ENCODE measurements at regions not wholly inside any gene's neighbourhood (a gene's known extent, or its start where the extent isn't known, plus 50 kb on each side); places are given as distances from the start of the nearest gene placed in this dataset.

DNA sequence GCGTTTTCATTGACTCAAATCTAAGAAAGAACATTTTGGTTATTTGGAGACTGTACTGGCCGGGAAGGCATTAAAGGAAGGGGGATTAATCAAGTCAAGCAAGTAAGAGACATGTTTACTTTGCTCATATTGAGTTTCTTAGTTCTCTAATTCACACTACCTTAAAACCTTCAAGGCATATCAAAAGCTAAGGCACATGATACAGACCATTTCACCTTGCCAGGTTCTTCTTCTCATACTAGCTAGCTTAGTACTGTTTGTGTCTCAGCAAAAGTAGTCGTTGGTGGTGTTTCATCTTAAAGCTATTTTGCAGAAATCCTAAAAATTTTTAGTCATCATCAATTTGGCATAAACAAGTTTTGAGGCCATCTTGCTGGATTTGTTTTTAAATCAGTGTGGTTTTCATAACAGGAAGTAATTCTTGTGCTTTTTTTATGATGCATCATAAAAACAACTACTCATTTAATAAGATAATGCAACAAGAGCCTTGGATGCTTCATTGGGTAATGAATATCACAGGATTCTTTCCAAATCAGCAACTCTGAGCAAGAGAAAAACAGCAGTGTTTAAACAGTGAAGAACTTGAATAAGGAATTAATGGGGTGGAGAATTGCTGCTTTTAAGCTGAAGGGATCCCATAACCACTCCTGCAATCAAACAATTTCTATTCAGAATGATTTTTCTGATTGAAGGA is 425.3 kb downstream of the EPM2A start:
- Histone ChIP-seq H3K4me3 (no peak overlapping the region), H3K4me1 (peaks cover 7% of the 10 kb centered on the region), H3K36me3 (no peaks in the 10 kb centered on the region), H3K27me3 (no peaks in the 10 kb centered on the region), H3K9me3 (no peaks in the 10 kb centered on the region), H3K27ac (no peak overlapping the region)
- intact Hi-C loops (cut with DNase I), result no loop called here
- TF ChIP-seq, protein P1, sequence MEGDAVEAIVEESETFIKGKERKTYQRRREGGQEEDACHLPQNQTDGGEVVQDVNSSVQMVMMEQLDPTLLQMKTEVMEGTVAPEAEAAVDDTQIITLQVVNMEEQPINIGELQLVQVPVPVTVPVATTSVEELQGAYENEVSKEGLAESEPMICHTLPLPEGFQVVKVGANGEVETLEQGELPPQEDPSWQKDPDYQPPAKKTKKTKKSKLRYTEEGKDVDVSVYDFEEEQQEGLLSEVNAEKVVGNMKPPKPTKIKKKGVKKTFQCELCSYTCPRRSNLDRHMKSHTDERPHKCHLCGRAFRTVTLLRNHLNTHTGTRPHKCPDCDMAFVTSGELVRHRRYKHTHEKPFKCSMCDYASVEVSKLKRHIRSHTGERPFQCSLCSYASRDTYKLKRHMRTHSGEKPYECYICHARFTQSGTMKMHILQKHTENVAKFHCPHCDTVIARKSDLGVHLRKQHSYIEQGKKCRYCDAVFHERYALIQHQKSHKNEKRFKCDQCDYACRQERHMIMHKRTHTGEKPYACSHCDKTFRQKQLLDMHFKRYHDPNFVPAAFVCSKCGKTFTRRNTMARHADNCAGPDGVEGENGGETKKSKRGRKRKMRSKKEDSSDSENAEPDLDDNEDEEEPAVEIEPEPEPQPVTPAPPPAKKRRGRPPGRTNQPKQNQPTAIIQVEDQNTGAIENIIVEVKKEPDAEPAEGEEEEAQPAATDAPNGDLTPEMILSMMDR (IDR thresholded peaks at IDR 0.05), result no peak
- no peak for TF ChIP-seq POLR2AphosphoS5 (IDR thresholded peaks at IDR 0.05; ENCODE audit: insufficient read depth in 1 of 2, low read depth in 1 of 2)
- TF ChIP-seq POLR2A (IDR thresholded peaks at IDR 0.05), result no peak
- no peak for DNase-seq (ENCODE audit: extremely low spot score in 2 of 2)

DNA sequence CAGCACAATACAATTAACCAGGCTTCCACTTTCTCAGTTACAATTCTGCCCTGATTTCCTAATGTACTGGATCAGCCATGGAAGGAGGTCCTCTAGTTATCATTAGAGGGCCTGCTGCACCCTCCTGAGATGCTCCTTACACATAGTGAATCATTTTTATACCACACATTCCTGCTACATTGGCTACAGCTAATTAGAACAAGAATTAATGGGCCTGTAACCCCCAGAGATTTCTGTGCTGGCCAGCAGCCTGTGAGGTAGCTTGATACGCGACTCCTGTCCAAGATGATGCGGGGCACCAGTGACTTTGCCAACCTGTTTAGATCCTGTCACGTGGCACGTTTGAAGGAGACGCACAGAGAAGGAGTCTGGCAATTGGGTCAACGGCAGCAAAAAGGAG is 422.8 kb downstream of the EPM2A start:
- Histone ChIP-seq H3K36me3 (no peaks in the 10 kb centered on the region), H3K9me3 (no peaks in the 10 kb centered on the region), H3K27me3 (no peaks in the 10 kb centered on the region), H3K4me1 (peaks cover 7% of the 10 kb centered on the region), H3K27ac (no peak overlapping the region), H3K4me3 (no peak overlapping the region)
- intact Hi-C loops (cut with DNase I), result no loop called here
- TF ChIP-seq, protein P1 (IDR thresholded peaks at IDR 0.05), result no peak
- TF ChIP-seq POLR2AphosphoS5 (IDR thresholded peaks at IDR 0.05; ENCODE audit: insufficient read depth in 1 of 2, low read depth in 1 of 2), result no peak
- no peak for TF ChIP-seq POLR2A (IDR thresholded peaks at IDR 0.05)
- DNase-seq (ENCODE audit: extremely low spot score in 2 of 2), result no peak

DNA sequence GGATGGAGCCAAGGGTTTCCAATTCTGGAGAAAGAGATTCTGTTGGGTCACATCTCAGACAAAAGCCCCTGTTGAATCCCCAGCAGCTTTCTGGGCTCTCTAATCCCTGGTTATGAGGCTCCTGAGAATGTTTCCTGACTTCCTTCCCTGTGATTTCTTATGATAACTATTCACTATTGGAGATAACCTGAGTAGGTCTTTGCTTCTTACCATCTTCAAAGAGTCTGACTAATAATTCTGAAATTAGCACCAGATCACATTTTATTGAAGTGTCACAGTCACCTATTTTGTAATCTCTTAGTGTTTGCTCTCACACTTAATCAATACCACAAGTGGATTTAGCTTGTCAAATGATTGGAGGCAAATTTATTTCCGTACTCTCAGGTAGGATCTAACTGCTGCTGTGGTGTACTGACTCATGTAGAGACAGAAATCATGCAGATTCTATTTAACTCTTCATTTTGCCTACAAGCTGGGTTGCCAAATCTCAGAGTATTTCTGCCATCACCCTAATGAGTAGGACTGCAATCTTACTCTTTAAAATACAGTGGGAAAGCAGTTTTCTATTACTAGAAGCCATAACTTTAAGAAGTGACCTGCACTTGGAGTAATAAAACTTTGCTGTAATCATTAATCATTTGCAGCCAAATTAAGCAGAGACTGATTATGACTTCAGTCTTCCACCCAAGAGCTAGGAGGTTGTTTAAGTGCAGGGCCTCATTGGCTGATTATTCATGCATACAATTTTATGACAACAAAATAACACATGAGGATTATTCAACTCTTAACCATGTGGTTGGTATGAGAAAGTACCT is 422.1 kb downstream of the EPM2A start:
- H3K36me3 ChIP-seq, result no peaks in the 10 kb centered on the region
- no peak overlapping the region for H3K27ac ChIP-seq
- intact Hi-C loops (cut with DNase I), result no loop called here
- DNase-seq (ENCODE audit: extremely low spot score in 2 of 2), result no peak
- H3K4me1 ChIP-seq, result peaks cover 7% of the 10 kb centered on the region
- TF ChIP-seq POLR2A (IDR thresholded peaks at IDR 0.05) (no peak), POLR2AphosphoS5 (IDR thresholded peaks at IDR 0.05; ENCODE audit: insufficient read depth in 1 of 2, low read depth in 1 of 2) (no peak)
- TF ChIP-seq, protein P1 (IDR thresholded peaks at IDR 0.05), result no peak
- H3K9me3 ChIP-seq, result no peaks in the 10 kb centered on the region
- no peak overlapping the region for H3K4me3 ChIP-seq
- H3K27me3 ChIP-seq, result no peaks in the 10 kb centered on the region

DNA sequence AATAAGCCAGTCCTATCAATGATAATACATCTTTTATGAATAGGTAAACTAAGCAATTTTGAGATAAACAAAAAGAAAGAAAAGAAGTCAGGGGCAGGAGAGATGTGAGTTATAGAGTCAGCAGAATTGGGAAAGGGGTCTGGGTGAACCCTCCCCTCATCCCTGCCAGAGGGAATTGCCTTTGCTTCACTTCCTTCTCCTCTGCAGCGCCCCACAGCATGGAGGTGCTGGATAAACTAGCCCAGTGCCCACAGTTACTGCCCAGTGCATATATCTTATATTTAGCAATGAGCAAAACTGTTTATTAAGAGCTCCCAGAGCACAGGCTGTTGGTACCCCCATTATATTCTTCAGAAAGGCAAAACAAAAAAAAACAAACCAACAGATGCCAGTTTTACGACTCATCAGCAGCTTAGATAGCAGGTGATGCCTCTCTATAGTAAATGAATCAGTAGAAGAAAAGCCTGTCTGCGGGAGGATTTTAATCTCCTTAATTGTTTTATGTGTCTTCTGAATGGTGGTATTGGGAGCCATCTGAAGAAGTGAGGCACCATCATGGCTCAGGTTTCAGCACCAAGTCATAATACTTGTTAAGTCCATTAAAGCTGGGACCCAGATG is 419.2 kb downstream of the EPM2A start:
- Histone ChIP-seq H3K4me1 (no peaks in the 10 kb centered on the region), H3K36me3 (no peaks in the 10 kb centered on the region), H3K27me3 (no peaks in the 10 kb centered on the region), H3K4me3 (no peak overlapping the region), H3K9me3 (no peaks in the 10 kb centered on the region), H3K27ac (no peak overlapping the region)
- intact Hi-C loops (cut with DNase I), result no loop called here
- TF ChIP-seq, protein P1 (IDR thresholded peaks at IDR 0.05), result no peak
- TF ChIP-seq POLR2AphosphoS5 (IDR thresholded peaks at IDR 0.05; ENCODE audit: insufficient read depth in 1 of 2, low read depth in 1 of 2) (no peak), POLR2A (IDR thresholded peaks at IDR 0.05) (no peak)
- DNase-seq (ENCODE audit: extremely low spot score in 2 of 2), result no peak

All from vagina (tissue), 2 donors.